ENCODE measurements at regions not wholly inside any gene's neighbourhood (a gene's known extent, or its start where the extent isn't known, plus 50 kb on each side); places are given as distances from the start of the nearest gene placed in this dataset.

DNA sequence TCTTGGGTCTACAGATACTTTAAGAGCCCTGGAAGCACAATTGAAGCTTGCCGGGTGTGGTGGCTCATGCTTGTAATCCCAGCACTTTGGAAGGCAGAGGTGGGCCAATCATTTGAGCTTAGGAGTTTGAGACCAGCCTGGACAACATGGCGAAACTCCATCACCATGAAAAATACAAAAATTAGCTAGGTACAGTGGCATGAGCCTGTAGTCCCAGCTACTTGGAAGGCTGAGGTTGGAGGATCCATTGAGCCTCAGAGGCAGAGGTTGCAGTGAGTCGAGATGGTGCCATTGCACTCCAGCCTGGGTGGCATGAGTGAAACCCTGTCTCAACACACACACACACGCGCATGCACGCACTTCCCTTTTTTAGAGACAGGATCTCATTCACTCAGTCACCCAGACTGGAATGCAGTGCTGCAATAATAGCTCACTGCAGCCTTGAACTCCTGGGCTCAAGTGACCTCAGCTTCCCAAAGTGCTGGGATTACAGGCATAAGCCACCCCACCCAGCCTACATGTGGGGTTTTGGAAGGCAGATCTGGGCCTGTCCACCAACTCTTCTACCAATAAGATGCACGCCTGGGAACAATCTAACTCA, 182.5 kb upstream of the JARID2 start:
- no peak for ATAC-seq
- TF ChIP-seq, protein P1, sequence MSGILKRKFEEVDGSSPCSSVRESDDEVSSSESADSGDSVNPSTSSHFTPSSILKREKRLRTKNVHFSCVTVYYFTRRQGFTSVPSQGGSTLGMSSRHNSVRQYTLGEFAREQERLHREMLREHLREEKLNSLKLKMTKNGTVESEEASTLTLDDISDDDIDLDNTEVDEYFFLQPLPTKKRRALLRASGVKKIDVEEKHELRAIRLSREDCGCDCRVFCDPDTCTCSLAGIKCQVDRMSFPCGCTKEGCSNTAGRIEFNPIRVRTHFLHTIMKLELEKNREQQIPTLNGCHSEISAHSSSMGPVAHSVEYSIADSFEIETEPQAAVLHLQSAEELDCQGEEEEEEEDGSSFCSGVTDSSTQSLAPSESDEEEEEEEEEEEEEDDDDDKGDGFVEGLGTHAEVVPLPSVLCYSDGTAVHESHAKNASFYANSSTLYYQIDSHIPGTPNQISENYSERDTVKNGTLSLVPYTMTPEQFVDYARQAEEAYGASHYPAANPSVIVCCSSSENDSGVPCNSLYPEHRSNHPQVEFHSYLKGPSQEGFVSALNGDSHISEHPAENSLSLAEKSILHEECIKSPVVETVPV (CRISPR knock-in tag; IDR thresholded peaks at IDR 0.05): no peak
- TF ChIP-seq PPARA (CRISPR knock-in tag; IDR thresholded peaks at IDR 0.05; ENCODE audit: borderline replicate concordance) (no peak), TOX (CRISPR knock-in tag; IDR thresholded peaks at IDR 0.05; ENCODE audit: borderline replicate concordance) (no peak), ZNF8 (CRISPR knock-in tag; IDR thresholded peaks at IDR 0.05) (no peak), ZFP3 (CRISPR knock-in tag; IDR thresholded peaks at IDR 0.05) (no peak), ISL1 (CRISPR knock-in tag; IDR thresholded peaks at IDR 0.05) (no peak)
- TF ChIP-seq, protein P2, sequence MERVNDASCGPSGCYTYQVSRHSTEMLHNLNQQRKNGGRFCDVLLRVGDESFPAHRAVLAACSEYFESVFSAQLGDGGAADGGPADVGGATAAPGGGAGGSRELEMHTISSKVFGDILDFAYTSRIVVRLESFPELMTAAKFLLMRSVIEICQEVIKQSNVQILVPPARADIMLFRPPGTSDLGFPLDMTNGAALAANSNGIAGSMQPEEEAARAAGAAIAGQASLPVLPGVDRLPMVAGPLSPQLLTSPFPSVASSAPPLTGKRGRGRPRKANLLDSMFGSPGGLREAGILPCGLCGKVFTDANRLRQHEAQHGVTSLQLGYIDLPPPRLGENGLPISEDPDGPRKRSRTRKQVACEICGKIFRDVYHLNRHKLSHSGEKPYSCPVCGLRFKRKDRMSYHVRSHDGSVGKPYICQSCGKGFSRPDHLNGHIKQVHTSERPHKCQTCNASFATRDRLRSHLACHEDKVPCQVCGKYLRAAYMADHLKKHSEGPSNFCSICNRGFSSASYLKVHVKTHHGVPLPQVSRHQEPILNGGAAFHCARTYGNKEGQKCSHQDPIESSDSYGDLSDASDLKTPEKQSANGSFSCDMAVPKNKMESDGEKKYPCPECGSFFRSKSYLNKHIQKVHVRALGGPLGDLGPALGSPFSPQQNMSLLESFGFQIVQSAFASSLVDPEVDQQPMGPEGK (CRISPR knock-in tag; IDR thresholded peaks at IDR 0.05; ENCODE audit: borderline replicate concordance): no peak
- TF ChIP-seq, protein P3, sequence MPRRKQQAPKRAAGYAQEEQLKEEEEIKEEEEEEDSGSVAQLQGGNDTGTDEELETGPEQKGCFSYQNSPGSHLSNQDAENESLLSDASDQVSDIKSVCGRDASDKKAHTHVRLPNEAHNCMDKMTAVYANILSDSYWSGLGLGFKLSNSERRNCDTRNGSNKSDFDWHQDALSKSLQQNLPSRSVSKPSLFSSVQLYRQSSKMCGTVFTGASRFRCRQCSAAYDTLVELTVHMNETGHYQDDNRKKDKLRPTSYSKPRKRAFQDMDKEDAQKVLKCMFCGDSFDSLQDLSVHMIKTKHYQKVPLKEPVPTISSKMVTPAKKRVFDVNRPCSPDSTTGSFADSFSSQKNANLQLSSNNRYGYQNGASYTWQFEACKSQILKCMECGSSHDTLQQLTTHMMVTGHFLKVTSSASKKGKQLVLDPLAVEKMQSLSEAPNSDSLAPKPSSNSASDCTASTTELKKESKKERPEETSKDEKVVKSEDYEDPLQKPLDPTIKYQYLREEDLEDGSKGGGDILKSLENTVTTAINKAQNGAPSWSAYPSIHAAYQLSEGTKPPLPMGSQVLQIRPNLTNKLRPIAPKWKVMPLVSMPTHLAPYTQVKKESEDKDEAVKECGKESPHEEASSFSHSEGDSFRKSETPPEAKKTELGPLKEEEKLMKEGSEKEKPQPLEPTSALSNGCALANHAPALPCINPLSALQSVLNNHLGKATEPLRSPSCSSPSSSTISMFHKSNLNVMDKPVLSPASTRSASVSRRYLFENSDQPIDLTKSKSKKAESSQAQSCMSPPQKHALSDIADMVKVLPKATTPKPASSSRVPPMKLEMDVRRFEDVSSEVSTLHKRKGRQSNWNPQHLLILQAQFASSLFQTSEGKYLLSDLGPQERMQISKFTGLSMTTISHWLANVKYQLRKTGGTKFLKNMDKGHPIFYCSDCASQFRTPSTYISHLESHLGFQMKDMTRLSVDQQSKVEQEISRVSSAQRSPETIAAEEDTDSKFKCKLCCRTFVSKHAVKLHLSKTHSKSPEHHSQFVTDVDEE (CRISPR knock-in tag; IDR thresholded peaks at IDR 0.05): no peak

DNA sequence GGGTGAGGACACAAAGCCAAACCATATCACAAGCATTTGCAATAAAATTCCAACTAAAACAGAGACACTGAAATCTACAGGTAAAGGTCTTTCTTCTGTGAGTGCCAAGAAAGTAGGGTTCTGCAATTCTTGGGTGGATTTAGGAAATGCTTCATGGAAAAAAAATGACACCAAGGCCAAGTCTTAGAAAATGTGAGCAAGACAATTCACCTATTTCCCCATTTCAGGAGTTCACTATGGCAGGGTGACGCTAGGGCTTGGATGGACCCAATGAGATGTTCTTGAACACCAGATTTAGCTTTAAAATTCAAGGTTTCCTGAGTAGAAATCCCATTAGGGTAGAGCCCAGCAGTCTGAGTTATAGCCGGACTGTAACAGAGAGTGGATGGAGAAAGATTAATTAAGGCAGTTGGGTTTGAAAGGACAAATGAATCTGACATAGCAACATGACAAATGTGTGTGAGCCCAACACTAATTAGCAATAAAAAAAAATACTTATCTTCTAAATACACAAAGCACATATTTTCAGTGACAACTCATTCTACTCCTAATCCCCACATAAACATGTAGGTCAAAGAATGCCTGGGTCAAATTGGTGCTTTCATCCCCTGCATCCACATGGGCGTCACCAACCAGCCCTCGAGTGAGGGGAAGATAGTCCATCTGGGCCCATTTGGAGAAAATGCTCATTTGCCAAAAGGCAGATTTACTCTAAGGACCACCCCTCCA, 180.4 kb upstream of the JARID2 start:
- ATAC-seq: no peak

More for the DNA sequence above, 180.4 kb upstream of the JARID2 start:
- no peak for TF ChIP-seq TCF4 (CRISPR knock-in tag; IDR thresholded peaks at IDR 0.05; ENCODE audit: borderline replicate concordance)
- TF ChIP-seq, protein P4, sequence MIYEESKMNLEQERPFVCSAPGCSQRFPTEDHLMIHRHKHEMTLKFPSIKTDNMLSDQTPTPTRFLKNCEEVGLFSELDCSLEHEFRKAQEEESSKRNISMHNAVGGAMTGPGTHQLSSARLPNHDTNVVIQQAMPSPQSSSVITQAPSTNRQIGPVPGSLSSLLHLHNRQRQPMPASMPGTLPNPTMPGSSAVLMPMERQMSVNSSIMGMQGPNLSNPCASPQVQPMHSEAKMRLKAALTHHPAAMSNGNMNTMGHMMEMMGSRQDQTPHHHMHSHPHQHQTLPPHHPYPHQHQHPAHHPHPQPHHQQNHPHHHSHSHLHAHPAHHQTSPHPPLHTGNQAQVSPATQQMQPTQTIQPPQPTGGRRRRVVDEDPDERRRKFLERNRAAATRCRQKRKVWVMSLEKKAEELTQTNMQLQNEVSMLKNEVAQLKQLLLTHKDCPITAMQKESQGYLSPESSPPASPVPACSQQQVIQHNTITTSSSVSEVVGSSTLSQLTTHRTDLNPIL (CRISPR knock-in tag; IDR thresholded peaks at IDR 0.05; ENCODE audit: low read depth): no peak
- no peak for TF ChIP-seq ZNF565 (CRISPR knock-in tag; conservative IDR thresholded peaks at IDR 0.05; ENCODE audit: low read depth)
- no peak for TF ChIP-seq ZNF8 (CRISPR knock-in tag; IDR thresholded peaks at IDR 0.05)
- TF ChIP-seq, protein P3 (CRISPR knock-in tag; IDR thresholded peaks at IDR 0.05): no peak
- no peak for TF ChIP-seq ZFP30 (CRISPR knock-in tag; IDR thresholded peaks at IDR 0.05)
- no peak for TF ChIP-seq GLIS3 (CRISPR knock-in tag; IDR thresholded peaks at IDR 0.05)
- TF ChIP-seq ZC3H10 (CRISPR knock-in tag; IDR thresholded peaks at IDR 0.05): no peak
- TF ChIP-seq PPARA (CRISPR knock-in tag; IDR thresholded peaks at IDR 0.05; ENCODE audit: borderline replicate concordance): no peak
- TF ChIP-seq ESRRG (CRISPR knock-in tag; IDR thresholded peaks at IDR 0.05): no peak
- TF ChIP-seq TOX (CRISPR knock-in tag; IDR thresholded peaks at IDR 0.05; ENCODE audit: borderline replicate concordance): no peak
- TF ChIP-seq, protein P5, sequence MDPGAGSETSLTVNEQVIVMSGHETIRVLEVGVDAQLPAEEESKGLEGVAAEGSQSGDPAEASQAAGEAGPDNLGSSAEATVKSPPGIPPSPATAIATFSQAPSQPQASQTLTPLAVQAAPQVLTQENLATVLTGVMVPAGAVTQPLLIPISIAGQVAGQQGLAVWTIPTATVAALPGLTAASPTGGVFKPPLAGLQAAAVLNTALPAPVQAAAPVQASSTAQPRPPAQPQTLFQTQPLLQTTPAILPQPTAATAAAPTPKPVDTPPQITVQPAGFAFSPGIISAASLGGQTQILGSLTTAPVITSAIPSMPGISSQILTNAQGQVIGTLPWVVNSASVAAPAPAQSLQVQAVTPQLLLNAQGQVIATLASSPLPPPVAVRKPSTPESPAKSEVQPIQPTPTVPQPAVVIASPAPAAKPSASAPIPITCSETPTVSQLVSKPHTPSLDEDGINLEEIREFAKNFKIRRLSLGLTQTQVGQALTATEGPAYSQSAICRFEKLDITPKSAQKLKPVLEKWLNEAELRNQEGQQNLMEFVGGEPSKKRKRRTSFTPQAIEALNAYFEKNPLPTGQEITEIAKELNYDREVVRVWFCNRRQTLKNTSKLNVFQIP (CRISPR knock-in tag; IDR thresholded peaks at IDR 0.05; ENCODE audit: borderline replicate concordance, low read depth): no peak
- TF ChIP-seq, protein P2 (CRISPR knock-in tag; IDR thresholded peaks at IDR 0.05; ENCODE audit: borderline replicate concordance): no peak
- TF ChIP-seq CSDC2 (CRISPR knock-in tag; IDR thresholded peaks at IDR 0.05): no peak
- TF ChIP-seq SNAI2 (CRISPR knock-in tag; IDR thresholded peaks at IDR 0.05): no peak
- TF ChIP-seq, protein P1 (CRISPR knock-in tag; IDR thresholded peaks at IDR 0.05): no peak
- TF ChIP-seq ZNF70 (CRISPR knock-in tag; IDR thresholded peaks at IDR 0.05): no peak
- no peak for TF ChIP-seq ARNTL (CRISPR knock-in tag; IDR thresholded peaks at IDR 0.05; ENCODE audit: borderline replicate concordance, low read depth)
- TF ChIP-seq RARB (CRISPR knock-in tag; IDR thresholded peaks at IDR 0.05): no peak
- no peak for TF ChIP-seq ISL1 (CRISPR knock-in tag; IDR thresholded peaks at IDR 0.05)
